ENCODE measurements at regions not wholly inside any gene's neighbourhood (a gene's known extent, or its start where the extent isn't known, plus 50 kb on each side); places are given as distances from the start of the nearest gene placed in this dataset.

DNA sequence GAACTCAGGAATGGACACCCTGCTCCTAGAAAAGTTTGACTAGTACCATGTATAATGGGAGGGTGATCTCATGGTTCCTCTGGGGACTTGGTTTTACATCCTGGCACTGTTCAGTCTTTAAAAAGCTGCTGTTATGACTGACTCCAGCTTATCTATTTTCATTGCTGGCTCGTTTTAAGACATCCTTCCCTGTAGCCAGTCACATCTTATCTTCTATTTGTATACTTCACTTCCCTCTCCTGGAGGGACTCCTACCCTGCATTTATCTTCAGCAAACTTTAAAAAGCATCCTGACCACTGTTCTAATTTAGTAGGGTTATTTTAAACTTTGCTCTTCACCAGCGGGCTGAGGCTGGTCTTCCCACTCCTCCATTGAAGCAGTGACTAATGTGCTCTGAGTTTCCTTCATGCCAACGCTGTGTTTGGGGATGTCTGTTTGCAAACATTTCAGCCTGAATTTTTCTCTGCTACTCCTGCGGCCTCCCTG, 72.9 kb upstream of the ARMC3 start (continued):
- TF ChIP-seq RFX1 (IDR thresholded peaks at IDR 0.05): no peak
- peak; percentile 20; the same call in 1 of the 2 replicates for TF ChIP-seq ATF7 (IDR thresholded peaks at IDR 0.05)
- peak; percentile 61; the same call in 1 of the 2 replicates for TF ChIP-seq CTBP1 (IDR thresholded peaks at IDR 0.05; ENCODE audit: borderline replicate concordance)
- TF ChIP-seq, protein P1, sequence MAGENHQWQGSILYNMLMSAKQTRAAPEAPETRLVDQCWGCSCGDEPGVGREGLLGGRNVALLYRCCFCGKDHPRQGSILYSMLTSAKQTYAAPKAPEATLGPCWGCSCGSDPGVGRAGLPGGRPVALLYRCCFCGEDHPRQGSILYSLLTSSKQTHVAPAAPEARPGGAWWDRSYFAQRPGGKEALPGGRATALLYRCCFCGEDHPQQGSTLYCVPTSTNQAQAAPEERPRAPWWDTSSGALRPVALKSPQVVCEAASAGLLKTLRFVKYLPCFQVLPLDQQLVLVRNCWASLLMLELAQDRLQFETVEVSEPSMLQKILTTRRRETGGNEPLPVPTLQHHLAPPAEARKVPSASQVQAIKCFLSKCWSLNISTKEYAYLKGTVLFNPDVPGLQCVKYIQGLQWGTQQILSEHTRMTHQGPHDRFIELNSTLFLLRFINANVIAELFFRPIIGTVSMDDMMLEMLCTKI (IDR thresholded peaks at IDR 0.05; ENCODE audit: partially characterized antibody): no peak
- no peak for TF ChIP-seq NFATC3 (IDR thresholded peaks at IDR 0.05)
- no peak for TF ChIP-seq CCAR2 (IDR thresholded peaks at IDR 0.05; ENCODE audit: low read depth, low read length)
- TF ChIP-seq PRMT5 (CRISPR knock-in tag; IDR thresholded peaks at IDR 0.05): no peak
- TF ChIP-seq, protein P2, sequence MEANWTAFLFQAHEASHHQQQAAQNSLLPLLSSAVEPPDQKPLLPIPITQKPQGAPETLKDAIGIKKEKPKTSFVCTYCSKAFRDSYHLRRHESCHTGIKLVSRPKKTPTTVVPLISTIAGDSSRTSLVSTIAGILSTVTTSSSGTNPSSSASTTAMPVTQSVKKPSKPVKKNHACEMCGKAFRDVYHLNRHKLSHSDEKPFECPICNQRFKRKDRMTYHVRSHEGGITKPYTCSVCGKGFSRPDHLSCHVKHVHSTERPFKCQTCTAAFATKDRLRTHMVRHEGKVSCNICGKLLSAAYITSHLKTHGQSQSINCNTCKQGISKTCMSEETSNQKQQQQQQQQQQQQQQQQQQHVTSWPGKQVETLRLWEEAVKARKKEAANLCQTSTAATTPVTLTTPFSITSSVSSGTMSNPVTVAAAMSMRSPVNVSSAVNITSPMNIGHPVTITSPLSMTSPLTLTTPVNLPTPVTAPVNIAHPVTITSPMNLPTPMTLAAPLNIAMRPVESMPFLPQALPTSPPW (CRISPR knock-in tag; IDR thresholded peaks at IDR 0.05): 0 out of 2 replicates have a peak, but pooled peaks have one; percentile 14
- TF ChIP-seq, protein P3, sequence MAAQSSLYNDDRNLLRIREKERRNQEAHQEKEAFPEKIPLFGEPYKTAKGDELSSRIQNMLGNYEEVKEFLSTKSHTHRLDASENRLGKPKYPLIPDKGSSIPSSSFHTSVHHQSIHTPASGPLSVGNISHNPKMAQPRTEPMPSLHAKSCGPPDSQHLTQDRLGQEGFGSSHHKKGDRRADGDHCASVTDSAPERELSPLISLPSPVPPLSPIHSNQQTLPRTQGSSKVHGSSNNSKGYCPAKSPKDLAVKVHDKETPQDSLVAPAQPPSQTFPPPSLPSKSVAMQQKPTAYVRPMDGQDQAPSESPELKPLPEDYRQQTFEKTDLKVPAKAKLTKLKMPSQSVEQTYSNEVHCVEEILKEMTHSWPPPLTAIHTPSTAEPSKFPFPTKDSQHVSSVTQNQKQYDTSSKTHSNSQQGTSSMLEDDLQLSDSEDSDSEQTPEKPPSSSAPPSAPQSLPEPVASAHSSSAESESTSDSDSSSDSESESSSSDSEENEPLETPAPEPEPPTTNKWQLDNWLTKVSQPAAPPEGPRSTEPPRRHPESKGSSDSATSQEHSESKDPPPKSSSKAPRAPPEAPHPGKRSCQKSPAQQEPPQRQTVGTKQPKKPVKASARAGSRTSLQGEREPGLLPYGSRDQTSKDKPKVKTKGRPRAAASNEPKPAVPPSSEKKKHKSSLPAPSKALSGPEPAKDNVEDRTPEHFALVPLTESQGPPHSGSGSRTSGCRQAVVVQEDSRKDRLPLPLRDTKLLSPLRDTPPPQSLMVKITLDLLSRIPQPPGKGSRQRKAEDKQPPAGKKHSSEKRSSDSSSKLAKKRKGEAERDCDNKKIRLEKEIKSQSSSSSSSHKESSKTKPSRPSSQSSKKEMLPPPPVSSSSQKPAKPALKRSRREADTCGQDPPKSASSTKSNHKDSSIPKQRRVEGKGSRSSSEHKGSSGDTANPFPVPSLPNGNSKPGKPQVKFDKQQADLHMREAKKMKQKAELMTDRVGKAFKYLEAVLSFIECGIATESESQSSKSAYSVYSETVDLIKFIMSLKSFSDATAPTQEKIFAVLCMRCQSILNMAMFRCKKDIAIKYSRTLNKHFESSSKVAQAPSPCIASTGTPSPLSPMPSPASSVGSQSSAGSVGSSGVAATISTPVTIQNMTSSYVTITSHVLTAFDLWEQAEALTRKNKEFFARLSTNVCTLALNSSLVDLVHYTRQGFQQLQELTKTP (IDR thresholded peaks at IDR 0.05; ENCODE audit: low read depth in 1 of 2, partially characterized antibody in 2 of 2): no peak
- TF ChIP-seq, protein P4, sequence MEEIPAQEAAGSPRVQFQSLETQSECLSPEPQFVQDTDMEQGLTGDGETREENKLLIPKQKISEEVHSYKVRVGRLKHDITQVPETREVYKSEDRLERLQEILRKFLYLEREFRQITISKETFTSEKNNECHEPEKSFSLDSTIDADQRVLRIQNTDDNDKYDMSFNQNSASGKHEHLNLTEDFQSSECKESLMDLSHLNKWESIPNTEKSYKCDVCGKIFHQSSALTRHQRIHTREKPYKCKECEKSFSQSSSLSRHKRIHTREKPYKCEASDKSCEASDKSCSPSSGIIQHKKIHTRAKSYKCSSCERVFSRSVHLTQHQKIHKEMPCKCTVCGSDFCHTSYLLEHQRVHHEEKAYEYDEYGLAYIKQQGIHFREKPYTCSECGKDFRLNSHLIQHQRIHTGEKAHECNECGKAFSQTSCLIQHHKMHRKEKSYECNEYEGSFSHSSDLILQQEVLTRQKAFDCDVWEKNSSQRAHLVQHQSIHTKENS (CRISPR knock-in tag; IDR thresholded peaks at IDR 0.05): no peak
- no peak for TF ChIP-seq CSDE1 (IDR thresholded peaks at IDR 0.05)
- TF ChIP-seq, protein P5, sequence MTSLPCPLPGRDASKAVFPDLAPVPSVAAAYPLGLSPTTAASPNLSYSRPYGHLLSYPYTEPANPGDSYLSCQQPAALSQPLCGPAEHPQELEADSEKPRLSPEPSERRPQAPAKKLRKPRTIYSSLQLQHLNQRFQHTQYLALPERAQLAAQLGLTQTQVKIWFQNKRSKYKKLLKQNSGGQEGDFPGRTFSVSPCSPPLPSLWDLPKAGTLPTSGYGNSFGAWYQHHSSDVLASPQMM (CRISPR knock-in tag; IDR thresholded peaks at IDR 0.05): no peak
- TF ChIP-seq, protein P6, sequence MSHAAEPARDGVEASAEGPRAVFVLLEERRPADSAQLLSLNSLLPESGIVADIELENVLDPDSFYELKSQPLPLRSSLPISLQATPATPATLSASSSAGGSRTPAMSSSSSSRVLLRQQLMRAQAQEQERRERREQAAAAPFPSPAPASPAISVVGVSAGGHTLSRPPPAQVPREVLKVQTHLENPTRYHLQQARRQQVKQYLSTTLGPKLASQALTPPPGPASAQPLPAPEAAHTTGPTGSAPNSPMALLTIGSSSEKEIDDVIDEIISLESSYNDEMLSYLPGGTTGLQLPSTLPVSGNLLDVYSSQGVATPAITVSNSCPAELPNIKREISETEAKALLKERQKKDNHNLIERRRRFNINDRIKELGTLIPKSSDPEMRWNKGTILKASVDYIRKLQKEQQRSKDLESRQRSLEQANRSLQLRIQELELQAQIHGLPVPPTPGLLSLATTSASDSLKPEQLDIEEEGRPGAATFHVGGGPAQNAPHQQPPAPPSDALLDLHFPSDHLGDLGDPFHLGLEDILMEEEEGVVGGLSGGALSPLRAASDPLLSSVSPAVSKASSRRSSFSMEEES (CRISPR knock-in tag; IDR thresholded peaks at IDR 0.05): no peak
- peak; percentile 39; the same call in 1 of the 2 replicates for TF ChIP-seq SMC3 (conservative IDR thresholded peaks at IDR 0.05; ENCODE audit: insufficient read depth, low read depth, low read length)
- TF ChIP-seq MEF2A (IDR thresholded peaks at IDR 0.05; ENCODE audit: control insufficient read depth, low read depth, low read length): no peak
- no peak for TF ChIP-seq ZNF766 (CRISPR knock-in tag; conservative IDR thresholded peaks at IDR 0.05)
